Activated naive CD4-positive, alpha-beta T cell treated with anti-CD3 and anti-CD28 coated beads for 36 hours (primary cell): ENCODE measurements at regions not wholly inside any gene's neighbourhood (a gene's known extent, or its start where the extent isn't known, plus 50 kb on each side); places are given as distances from the start of the nearest gene placed in this dataset.

Experiments
- CTCF ChIA-PET: fragments of 350-600 bp; sonication (Branson Sonifier 250); formaldehyde crosslinking; loops from one replicate; lab custom pipeline; 2021; ENCODE audit warnings: antibody characterized with exemption; lab: Charles Lee
- DNase-seq: peaks from one replicate; pipeline ENCODE4 v3.0.0-alpha.2; 2020
- H3K27ac Mint-ChIP-seq: one replicate; pipeline ENCODE4 v1.8.0; 2021; ENCODE audit warnings: mild to moderate bottlenecking, mixed read lengths
- H3K27me3 Mint-ChIP-seq: one replicate; pipeline ENCODE4 v1.8.0; 2021; ENCODE audit warnings: low read depth, mixed read lengths
- H3K36me3 Mint-ChIP-seq: one replicate; pipeline ENCODE4 v1.8.0; 2021; ENCODE audit warnings: low read depth, mixed read lengths
- H3K4me1 Mint-ChIP-seq: one replicate; pipeline ENCODE4 v1.8.0; 2021; ENCODE audit warnings: low read depth, mixed read lengths
- H3K4me3 Mint-ChIP-seq: one replicate; pipeline ENCODE4 v1.8.0; 2021; ENCODE audit warnings: mild to moderate bottlenecking, moderate library complexity, mixed read lengths
- H3K9me3 Mint-ChIP-seq: one replicate; pipeline ENCODE4 v1.8.0; 2021; ENCODE audit warnings: mixed read lengths
- intact Hi-C: fragments of 100-400 bp; cut with micrococcal nuclease; formaldehyde crosslinking; loops from one replicate; pipeline ENCODE4 v1.15.1; 2023

- intact Hi-C loops = loop anchor here (10.0 kb wide), 1 partner anchor 159 kb away; no protein-coding TSS in a partner anchor
- Mint-ChIP-seq H3K36me3 (no peaks in the 10 kb centered on the region), H3K4me1 (no peaks in the 10 kb centered on the region), H3K4me3 (no peak overlapping the region), H3K27me3 (peaks cover 5% of the 10 kb centered on the region), H3K9me3 (peaks cover 2% of the 10 kb centered on the region), H3K27ac (no peak overlapping the region)
- CTCF ChIA-PET = interaction anchor here (0.6 to 1.0 kb wide), 2 partner anchors 66 to 72 kb away, joined by 3 read pairs; no protein-coding TSS in a partner anchor
- no peak for DNase-seq
Measured at GRCh38 chr2:212843409-212844199, 305.0 kb upstream of the ERBB4 start.

- intact Hi-C loops = loop anchor here (10.0 kb wide), 1 partner anchor 158 kb away; no protein-coding TSS in a partner anchor
- H3K27ac Mint-ChIP-seq = no peak overlapping the region
- CTCF ChIA-PET = interaction anchor here (0.6 kb wide), 1 partner anchor 296 kb away, joined by 3 read pairs; no protein-coding TSS in a partner anchor
- DNase-seq = no peak
- H3K4me3 Mint-ChIP-seq = no peak overlapping the region
- peaks cover 2% of the 10 kb centered on the region for H3K9me3 Mint-ChIP-seq
- peaks cover 5% of the 10 kb centered on the region for H3K27me3 Mint-ChIP-seq
- no peaks in the 10 kb centered on the region for H3K4me1 Mint-ChIP-seq
- H3K36me3 Mint-ChIP-seq = no peaks in the 10 kb centered on the region
Measured at GRCh38 chr2:212842544-212843185, 304.1 kb upstream of the ERBB4 start.

GRCh38 chr2:212841460-212841859 lies 302.9 kb upstream of the ERBB4 start:
- H3K27me3 Mint-ChIP-seq = peaks cover 5% of the 10 kb centered on the region
- H3K9me3 Mint-ChIP-seq = peaks cover 2% of the 10 kb centered on the region
- H3K27ac Mint-ChIP-seq = no peak overlapping the region
- no peaks in the 10 kb centered on the region for H3K4me1 Mint-ChIP-seq
- CTCF ChIA-PET = no interaction called here
- intact Hi-C loops = loop anchor here (10.0 kb wide), 1 partner anchor 157 kb away; no protein-coding TSS in a partner anchor
- no peak overlapping the region for H3K4me3 Mint-ChIP-seq
- DNase-seq = no peak
- no peaks in the 10 kb centered on the region for H3K36me3 Mint-ChIP-seq

- CTCF ChIA-PET = no interaction called here
- Mint-ChIP-seq H3K27me3 (no peaks in the 10 kb centered on the region), H3K4me1 (no peaks in the 10 kb centered on the region), H3K9me3 (peaks cover 1% of the 10 kb centered on the region), H3K36me3 (peaks cover 1% of the 10 kb centered on the region), H3K27ac (no peak overlapping the region), H3K4me3 (no peak overlapping the region)
- no peak for DNase-seq
- intact Hi-C loops = no loop called here
Measured at GRCh38 chr2:212832211-212833195, 293.9 kb upstream of the ERBB4 start.

- no peak for DNase-seq
- Mint-ChIP-seq H3K9me3 (peaks cover 1% of the 10 kb centered on the region), H3K36me3 (peaks cover 1% of the 10 kb centered on the region), H3K27me3 (no peaks in the 10 kb centered on the region), H3K4me3 (no peak overlapping the region), H3K4me1 (no peaks in the 10 kb centered on the region), H3K27ac (no peak overlapping the region)
- intact Hi-C loops = no loop called here
- CTCF ChIA-PET = no interaction called here
Measured at GRCh38 chr2:212831671-212832199, 293.1 kb upstream of the ERBB4 start.

GRCh38 chr2:212816267-212816666 lies 277.7 kb upstream of the ERBB4 start:
- Mint-ChIP-seq H3K27ac (no peak overlapping the region), H3K9me3 (no peaks in the 10 kb centered on the region), H3K36me3 (no peaks in the 10 kb centered on the region), H3K4me1 (peaks cover 4% of the 10 kb centered on the region), H3K4me3 (no peak overlapping the region), H3K27me3 (no peaks in the 10 kb centered on the region)
- intact Hi-C loops = no loop called here
- DNase-seq = no peak
- CTCF ChIA-PET = no interaction called here

- H3K4me1 Mint-ChIP-seq = peaks cover 4% of the 10 kb centered on the region
- H3K4me3 Mint-ChIP-seq = no peak overlapping the region
- DNase-seq = no peak
- H3K9me3 Mint-ChIP-seq = no peaks in the 10 kb centered on the region
- H3K27ac Mint-ChIP-seq = no peak overlapping the region
- no peaks in the 10 kb centered on the region for H3K36me3 Mint-ChIP-seq
- CTCF ChIA-PET = no interaction called here
- no peaks in the 10 kb centered on the region for H3K27me3 Mint-ChIP-seq
- intact Hi-C loops = no loop called here
Measured at GRCh38 chr2:212815453-212815852, 276.9 kb upstream of the ERBB4 start.

GRCh38 chr2:212814941-212815340 lies 276.3 kb upstream of the ERBB4 start:
- intact Hi-C loops = loop anchor here (5.0 kb wide), 1 partner anchor 97 kb away; no protein-coding TSS in a partner anchor
- no peaks in the 10 kb centered on the region for H3K36me3 Mint-ChIP-seq
- no peaks in the 10 kb centered on the region for H3K27me3 Mint-ChIP-seq
- H3K9me3 Mint-ChIP-seq = no peaks in the 10 kb centered on the region
- H3K27ac Mint-ChIP-seq = no peak overlapping the region
- DNase-seq = no peak
- no peak overlapping the region for H3K4me3 Mint-ChIP-seq
- H3K4me1 Mint-ChIP-seq = peaks cover 4% of the 10 kb centered on the region
- CTCF ChIA-PET = no interaction called here

GRCh38 chr2:212811921-212812320 lies 273.3 kb upstream of the ERBB4 start:
- intact Hi-C loops = loop anchor here (5.0 kb wide), 1 partner anchor 100 kb away; no protein-coding TSS in a partner anchor
- Mint-ChIP-seq H3K36me3 (no peaks in the 10 kb centered on the region), H3K27me3 (no peaks in the 10 kb centered on the region), H3K27ac (no peak overlapping the region), H3K4me3 (no peak overlapping the region), H3K9me3 (no peaks in the 10 kb centered on the region), H3K4me1 (peaks cover 4% of the 10 kb centered on the region)
- CTCF ChIA-PET = no interaction called here
- DNase-seq = no peak

GRCh38 chr2:212811036-212811805 lies 272.6 kb upstream of the ERBB4 start:
- H3K4me1 Mint-ChIP-seq = peaks cover 4% of the 10 kb centered on the region
- H3K27ac Mint-ChIP-seq = no peak overlapping the region
- no peaks in the 10 kb centered on the region for H3K9me3 Mint-ChIP-seq
- DNase-seq = no peak
- H3K36me3 Mint-ChIP-seq = no peaks in the 10 kb centered on the region
- H3K27me3 Mint-ChIP-seq = no peaks in the 10 kb centered on the region
- H3K4me3 Mint-ChIP-seq = no peak overlapping the region
- intact Hi-C loops = loop anchor here (5.0 kb wide), 1 partner anchor 101 kb away; no protein-coding TSS in a partner anchor
- CTCF ChIA-PET = no interaction called here

- no peaks in the 10 kb centered on the region for H3K27me3 Mint-ChIP-seq
- intact Hi-C loops = no loop called here
- CTCF ChIA-PET = interaction anchor here (0.6 kb wide), 1 partner anchor 20 kb away, joined by 4 read pairs; no protein-coding TSS in a partner anchor
- H3K9me3 Mint-ChIP-seq = no peaks in the 10 kb centered on the region
- no peaks in the 10 kb centered on the region for H3K36me3 Mint-ChIP-seq
- DNase-seq = no peak
- no peak overlapping the region for H3K4me3 Mint-ChIP-seq
- no peaks in the 10 kb centered on the region for H3K4me1 Mint-ChIP-seq
- H3K27ac Mint-ChIP-seq = no peak overlapping the region
Measured at GRCh38 chr2:212797484-212798205, 259.0 kb upstream of the ERBB4 start.
